ENCODE measurements at regions not wholly inside any gene's neighbourhood (a gene's known extent, or its start where the extent isn't known, plus 50 kb on each side); places are given as distances from the start of the nearest gene placed in this dataset.
"Not testable (repeated sequence)": the region's sequence is repeated elsewhere in the genome, so short reads cannot be mapped to it uniquely, and the experiment has no call there.

DNA sequence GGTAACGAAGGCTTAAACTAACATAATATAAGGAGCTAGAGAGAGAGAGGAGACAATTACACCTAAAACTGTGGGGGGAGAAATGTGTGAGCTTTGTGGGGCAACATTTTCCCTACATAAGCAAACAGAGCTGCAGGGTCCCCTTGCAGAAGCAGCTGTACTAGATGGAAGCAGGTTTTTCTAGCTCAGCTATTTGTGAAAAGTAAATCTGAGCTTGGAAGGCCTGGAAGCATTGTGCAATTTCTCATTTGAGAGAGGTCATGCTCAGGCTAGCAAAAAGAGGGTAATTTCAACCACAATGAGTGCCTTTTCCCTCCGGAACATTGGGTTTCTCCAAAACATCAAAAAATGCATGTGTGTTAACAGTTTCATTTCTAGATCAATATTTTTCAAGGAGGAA is 130.0 kb downstream of the ARL4C start:
- Histone ChIP-seq H3K9ac (ENCODE audit: insufficient read length) (no peak overlapping the region), H3K27ac (no peak overlapping the region), H3K9me3 (ENCODE audit: low read depth, low read length) (no peaks in the 10 kb centered on the region), H3K4me3 (no peak overlapping the region), H3K36me3 (ENCODE audit: insufficient read depth, low read length) (no peaks in the 10 kb centered on the region)
- no peak for DNase-seq (ENCODE audit: low read depth, low spot score)
- TF ChIP-seq EZH2 (IDR thresholded peaks at IDR 0.05) (no peak), FOXP2 (optimal IDR thresholded peaks at IDR 0.05; ENCODE audit: control extremely low read depth, extremely low read length, insufficient read depth) (no peak), POLR2AphosphoS5 (IDR thresholded peaks at IDR 0.05; ENCODE audit: borderline replicate concordance, low read depth, low read length) (no peak)

GRCh38 chr2:234364661-234365060 is 132.2 kb downstream of the ARL4C start:
- no peaks in the 10 kb centered on the region for H3K36me3 ChIP-seq (ENCODE audit: insufficient read depth, low read length)
- H3K27ac ChIP-seq, result no peak overlapping the region
- DNase-seq (ENCODE audit: low read depth, low spot score), result no peak
- TF ChIP-seq POLR2AphosphoS5 (IDR thresholded peaks at IDR 0.05; ENCODE audit: borderline replicate concordance, low read depth, low read length) (no peak), EZH2 (IDR thresholded peaks at IDR 0.05) (no peak), FOXP2 (optimal IDR thresholded peaks at IDR 0.05; ENCODE audit: control extremely low read depth, extremely low read length, insufficient read depth) (no peak)
- no peak overlapping the region for H3K4me3 ChIP-seq
- H3K9ac ChIP-seq (ENCODE audit: insufficient read length), result no peak overlapping the region
- no peaks in the 10 kb centered on the region for H3K9me3 ChIP-seq (ENCODE audit: low read depth, low read length)

GRCh38 chr2:234363647-234364294 is 133.1 kb downstream of the ARL4C start:
- Histone ChIP-seq H3K36me3 (ENCODE audit: insufficient read depth, low read length) (no peaks in the 10 kb centered on the region), H3K9me3 (ENCODE audit: low read depth, low read length) (no peaks in the 10 kb centered on the region), H3K27ac (peak overlapping the region; percentile 82), H3K9ac (ENCODE audit: insufficient read length) (no peak overlapping the region), H3K4me3 (no peak overlapping the region; the same call in 1 of the 2 replicates)
- no peak for DNase-seq (ENCODE audit: low read depth, low spot score)
- TF ChIP-seq FOXP2 (optimal IDR thresholded peaks at IDR 0.05; ENCODE audit: control extremely low read depth, extremely low read length, insufficient read depth), result no peak
- no peak for TF ChIP-seq EZH2 (IDR thresholded peaks at IDR 0.05)
- TF ChIP-seq POLR2AphosphoS5 (IDR thresholded peaks at IDR 0.05; ENCODE audit: borderline replicate concordance, low read depth, low read length), result no peak

DNA sequence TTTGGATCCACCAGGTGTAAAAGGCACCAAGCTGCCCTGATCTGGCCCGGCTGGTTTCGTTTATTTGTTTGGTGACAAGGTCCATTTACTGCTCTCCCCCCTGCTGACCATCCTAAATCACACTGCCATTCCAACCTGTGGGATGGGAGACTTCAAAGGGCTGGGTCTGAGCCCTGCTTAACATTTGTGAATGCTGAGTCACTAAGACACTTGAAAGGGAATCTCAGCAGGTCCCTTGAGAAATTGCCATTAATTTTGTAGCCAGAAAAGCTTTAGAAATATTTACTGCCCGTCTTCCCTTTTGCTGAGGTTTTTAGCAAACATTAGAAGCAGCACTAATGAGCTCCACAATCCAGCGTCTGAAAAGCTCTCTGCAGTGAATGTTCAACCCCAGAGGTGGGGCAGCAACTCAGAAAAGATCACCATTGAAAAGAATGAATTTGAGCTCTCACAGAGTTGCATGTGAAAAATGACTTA is 133.8 kb downstream of the ARL4C start:
- Histone ChIP-seq H3K4me3 (peak overlapping the region; percentile 52), H3K9ac (ENCODE audit: insufficient read length) (peak overlapping the region; percentile 29), H3K9me3 (ENCODE audit: low read depth, low read length) (no peaks in the 10 kb centered on the region), H3K27ac (peak overlapping the region; percentile 82), H3K36me3 (ENCODE audit: insufficient read depth, low read length) (no peaks in the 10 kb centered on the region)
- no peak for TF ChIP-seq FOXP2 (optimal IDR thresholded peaks at IDR 0.05; ENCODE audit: control extremely low read depth, extremely low read length, insufficient read depth)
- no peak for TF ChIP-seq EZH2 (IDR thresholded peaks at IDR 0.05)
- no peak for TF ChIP-seq POLR2AphosphoS5 (IDR thresholded peaks at IDR 0.05; ENCODE audit: borderline replicate concordance, low read depth, low read length)
- DNase-seq (ENCODE audit: low read depth, low spot score), result peak; percentile 47

- not testable (repeated sequence) for H3K4me3 ChIP-seq; H3K27ac ChIP-seq; H3K9ac ChIP-seq (ENCODE audit: insufficient read length); H3K36me3 ChIP-seq (ENCODE audit: insufficient read depth, low read length); H3K9me3 ChIP-seq (ENCODE audit: low read depth, low read length); DNase-seq (ENCODE audit: low read depth, low spot score)
These were observed 136.4 kb downstream of the ARL4C start for GRCh38 chr2:234360313-234360975.

DNA sequence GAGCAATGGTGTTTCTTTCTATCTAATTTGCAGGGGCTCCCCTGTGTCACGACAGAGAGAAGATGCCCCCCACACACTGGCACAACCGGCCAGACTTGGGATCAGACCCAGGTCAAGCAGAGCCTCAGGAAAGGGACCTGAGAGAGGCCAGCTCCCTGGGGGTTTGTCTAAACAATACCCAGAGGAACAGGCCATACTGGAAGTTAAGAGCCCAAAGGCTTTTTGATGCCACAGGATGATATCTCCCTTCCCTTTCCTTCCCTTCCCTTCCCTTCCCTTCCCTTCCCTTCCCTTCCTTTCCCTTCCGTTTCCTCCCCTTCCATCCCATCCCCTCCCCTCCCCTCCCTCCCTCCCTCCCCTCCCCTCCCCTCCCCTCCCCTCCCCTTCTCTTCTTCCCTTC is 139.2 kb downstream of the ARL4C start:
- DNase-seq (ENCODE audit: low read depth, low spot score), result no peak
- no peak overlapping the region for H3K27ac ChIP-seq
- H3K4me3 ChIP-seq, result no peak overlapping the region
- H3K36me3 ChIP-seq (ENCODE audit: insufficient read depth, low read length), result no peaks in the 10 kb centered on the region
- H3K9ac ChIP-seq (ENCODE audit: insufficient read length), result no peak overlapping the region
- no peak for TF ChIP-seq EZH2 (IDR thresholded peaks at IDR 0.05)
- no peak for TF ChIP-seq POLR2AphosphoS5 (IDR thresholded peaks at IDR 0.05; ENCODE audit: borderline replicate concordance, low read depth, low read length)
- TF ChIP-seq FOXP2 (optimal IDR thresholded peaks at IDR 0.05; ENCODE audit: control extremely low read depth, extremely low read length, insufficient read depth), result no peak
- H3K9me3 ChIP-seq (ENCODE audit: low read depth, low read length), result no peaks in the 10 kb centered on the region

DNA sequence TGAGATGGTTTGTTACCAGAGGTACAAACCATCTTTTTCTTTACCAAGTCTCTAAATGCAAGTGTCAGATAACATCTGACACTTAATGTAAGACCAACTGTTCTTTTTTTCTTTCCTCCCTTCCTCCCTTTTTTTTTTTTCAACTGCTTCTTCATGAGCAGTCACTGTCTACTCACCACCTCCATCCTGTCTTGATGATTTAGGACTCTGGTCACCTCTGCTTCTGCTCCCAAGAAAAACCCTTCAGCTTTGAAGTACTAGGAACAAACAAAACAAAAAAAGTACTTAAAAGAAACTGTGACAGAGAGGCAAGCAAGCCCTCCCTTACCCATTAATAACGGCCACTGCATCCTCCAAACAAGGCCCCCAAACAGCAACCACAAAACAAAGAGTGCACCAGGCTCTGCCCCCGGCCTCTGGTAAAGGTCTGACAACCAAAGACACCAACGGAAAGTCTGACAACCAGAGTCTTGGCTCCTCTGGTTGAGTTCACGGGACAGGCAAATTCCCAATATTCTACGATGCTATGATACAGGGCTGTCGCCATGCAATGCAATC is 141.0 kb downstream of the ARL4C start:
- Histone ChIP-seq H3K9ac (ENCODE audit: insufficient read length) (no peak overlapping the region), H3K36me3 (ENCODE audit: insufficient read depth, low read length) (no peaks in the 10 kb centered on the region), H3K27ac (no peak overlapping the region), H3K4me3 (no peak overlapping the region), H3K9me3 (ENCODE audit: low read depth, low read length) (no peaks in the 10 kb centered on the region)
- TF ChIP-seq EZH2 (IDR thresholded peaks at IDR 0.05) (no peak), POLR2AphosphoS5 (IDR thresholded peaks at IDR 0.05; ENCODE audit: borderline replicate concordance, low read depth, low read length) (no peak), FOXP2 (optimal IDR thresholded peaks at IDR 0.05; ENCODE audit: control extremely low read depth, extremely low read length, insufficient read depth) (no peak)
- DNase-seq (ENCODE audit: low read depth, low spot score), result no peak

GRCh38 chr2:234355021-234355720 is 141.7 kb downstream of the ARL4C start:
- DNase-seq (ENCODE audit: low read depth, low spot score), result no peak
- H3K9ac ChIP-seq (ENCODE audit: insufficient read length), result no peak overlapping the region
- H3K27ac ChIP-seq, result no peak overlapping the region
- no peaks in the 10 kb centered on the region for H3K36me3 ChIP-seq (ENCODE audit: insufficient read depth, low read length)
- no peak for TF ChIP-seq POLR2AphosphoS5 (IDR thresholded peaks at IDR 0.05; ENCODE audit: borderline replicate concordance, low read depth, low read length)
- no peak for TF ChIP-seq FOXP2 (optimal IDR thresholded peaks at IDR 0.05; ENCODE audit: control extremely low read depth, extremely low read length, insufficient read depth)
- no peak for TF ChIP-seq EZH2 (IDR thresholded peaks at IDR 0.05)
- no peaks in the 10 kb centered on the region for H3K9me3 ChIP-seq (ENCODE audit: low read depth, low read length)
- H3K4me3 ChIP-seq, result no peak overlapping the region
